GM12892 (cell line): ENCODE measurements at regions not wholly inside any gene's neighbourhood (a gene's known extent, or its start where the extent isn't known, plus 50 kb on each side); places are given as distances from the start of the nearest gene placed in this dataset.

Source experiments
- POLR2A ChIP-seq: IDR thresholded peaks from 2 replicates; pipeline ENCODE4 v1.6.1; 2011; ENCODE audit warnings: low read depth, low read length, control low read depth
- POLR2AphosphoS5 ChIP-seq: IDR thresholded peaks from 2 replicates; pipeline ENCODE4 v1.6.1; 2011; ENCODE audit warnings: low read depth, low read length, control low read depth

GRCh38 chr2:111239107-111239506 is 118.4 kb downstream of the BCL2L11 start:
- TF ChIP-seq POLR2A (no peak), POLR2AphosphoS5 (no peak)
